ENCODE measurements at regions not wholly inside any gene's neighbourhood (a gene's known extent, or its start where the extent isn't known, plus 50 kb on each side); places are given as distances from the start of the nearest gene placed in this dataset.
"Not testable (repeated sequence)": the region's sequence is repeated elsewhere in the genome, so short reads cannot be mapped to it uniquely, and the experiment has no call there.

- no peak for DNase-seq (ENCODE audit: low read depth in 1 of 2, low spot score in 1 of 2)
Measured at GRCh38 chr1:187691439-187691838, 862.7 kb downstream of the PLA2G4A start.

- DNase-seq (ENCODE audit: low read depth in 1 of 2, low spot score in 1 of 2): no peak
Measured at GRCh38 chr1:187692799-187693198, 864.0 kb downstream of the PLA2G4A start.

GRCh38 chr1:187696073-187696472 lies 867.3 kb downstream of the PLA2G4A start:
- no peak for DNase-seq (ENCODE audit: low read depth in 1 of 2, low spot score in 1 of 2)

GRCh38 chr1:187703138-187704130 lies 874.7 kb downstream of the PLA2G4A start:
- not testable (repeated sequence) for DNase-seq (ENCODE audit: low read depth in 1 of 2, low spot score in 1 of 2)

- no peak for DNase-seq (ENCODE audit: low read depth in 1 of 2, low spot score in 1 of 2)
Measured at GRCh38 chr1:187714470-187714869, 885.7 kb downstream of the PLA2G4A start.

GRCh38 chr1:187715483-187715882 lies 886.7 kb downstream of the PLA2G4A start:
- no peak for DNase-seq (ENCODE audit: low read depth in 1 of 2, low spot score in 1 of 2)

GRCh38 chr1:187716160-187716559 lies 887.4 kb downstream of the PLA2G4A start:
- DNase-seq (ENCODE audit: low read depth in 1 of 2, low spot score in 1 of 2): no peak

GRCh38 chr1:187718527-187718926 lies 889.8 kb downstream of the PLA2G4A start:
- no peak for DNase-seq (ENCODE audit: low read depth in 1 of 2, low spot score in 1 of 2)

- DNase-seq (ENCODE audit: low read depth in 1 of 2, low spot score in 1 of 2): no peak
Measured at GRCh38 chr1:187721216-187721615, 892.5 kb downstream of the PLA2G4A start.

GRCh38 chr1:187725216-187725615 lies 896.5 kb downstream of the PLA2G4A start:
- DNase-seq (ENCODE audit: low read depth in 1 of 2, low spot score in 1 of 2): no peak

- DNase-seq (ENCODE audit: low read depth in 1 of 2, low spot score in 1 of 2): no peak
Measured at GRCh38 chr1:187733232-187733631, 904.5 kb downstream of the PLA2G4A start.

GRCh38 chr1:187734427-187734826 lies 905.7 kb downstream of the PLA2G4A start:
- no peak for DNase-seq (ENCODE audit: low read depth in 1 of 2, low spot score in 1 of 2)

GRCh38 chr1:187744665-187745064 lies 915.9 kb downstream of the PLA2G4A start:
- no peak for DNase-seq (ENCODE audit: low read depth in 1 of 2, low spot score in 1 of 2)

- DNase-seq (ENCODE audit: low read depth in 1 of 2, low spot score in 1 of 2): no peak
Measured at GRCh38 chr1:187755536-187755935, 926.8 kb downstream of the PLA2G4A start.

- not testable (repeated sequence) for DNase-seq (ENCODE audit: low read depth in 1 of 2, low spot score in 1 of 2)
Measured at GRCh38 chr1:187756684-187757083, 927.9 kb downstream of the PLA2G4A start.

- DNase-seq (ENCODE audit: low read depth in 1 of 2, low spot score in 1 of 2): no peak
Measured at GRCh38 chr1:187759825-187760333, 931.1 kb downstream of the PLA2G4A start.

- DNase-seq (ENCODE audit: low read depth in 1 of 2, low spot score in 1 of 2): no peak
Measured at GRCh38 chr1:187762118-187762517, 933.4 kb downstream of the PLA2G4A start.

- DNase-seq (ENCODE audit: low read depth in 1 of 2, low spot score in 1 of 2): no peak
Measured at GRCh38 chr1:187763465-187763864, 934.7 kb downstream of the PLA2G4A start.

GRCh38 chr1:187763976-187764375 lies 935.2 kb downstream of the PLA2G4A start:
- no peak for DNase-seq (ENCODE audit: low read depth in 1 of 2, low spot score in 1 of 2)

- DNase-seq (ENCODE audit: low read depth in 1 of 2, low spot score in 1 of 2): no peak
Measured at GRCh38 chr1:187771396-187771795, 942.6 kb downstream of the PLA2G4A start.

GRCh38 chr1:187773168-187773567 lies 944.4 kb downstream of the PLA2G4A start:
- DNase-seq (ENCODE audit: low read depth in 1 of 2, low spot score in 1 of 2): no peak

GRCh38 chr1:187787736-187788135 lies 959.0 kb downstream of the PLA2G4A start:
- no peak for DNase-seq (ENCODE audit: low read depth in 1 of 2, low spot score in 1 of 2)

Measured in activated CD4-positive, alpha-beta T cell treated with anti-CD3 and anti-CD28 coated beads, Interleukin-2, amount 50 U/mL, for 24 hours (primary cell).